Loucy (cell line): ENCODE measurements at regions not wholly inside any gene's neighbourhood (a gene's known extent, or its start where the extent isn't known, plus 50 kb on each side); places are given as distances from the start of the nearest gene placed in this dataset.

Source experiments
- CTCF ChIP-seq: fragments of 200-600 bp; sonication (generic); conservative IDR thresholded peaks from 2 replicates; pipeline ENCODE4 v1.5.1; 2014; ENCODE audit warnings: mild to moderate bottlenecking, antibody characterized with exemption, low read length
- EZH2phosphoT487 ChIP-seq: fragments of 200-600 bp; IDR thresholded peaks from 2 replicates; pipeline ENCODE4 v1.6.1; 2018; ENCODE audit warnings: antibody characterized with exemption, mild to moderate bottlenecking, moderate library complexity, borderline replicate concordance

- TF ChIP-seq CTCF (no peak), EZH2phosphoT487 (no peak)
Measured at GRCh38 chr12:106010741-106011140, 128.0 kb downstream of the NUAK1 start.
